ENCODE measurements at regions not wholly inside any gene's neighbourhood (a gene's known extent, or its start where the extent isn't known, plus 50 kb on each side); places are given as distances from the start of the nearest gene placed in this dataset.

GRCh38 chr11:35888961-35889360, 54.9 kb upstream of the LDLRAD3 start:
- Histone ChIP-seq H3K4me2 (no peak overlapping the region), H3F3A (replicated peaks; ENCODE audit: insufficient read depth) (no peaks in the 10 kb centered on the region), H3K36me3 (replicated peaks in 1 of 2; ENCODE audit: control insufficient read depth in 1 of 2, insufficient read depth in 2 of 2, low read length in 1 of 2) (no peaks in the 10 kb centered on the region), H3K27ac (ENCODE audit: low read depth in 2 of 2, low read length in 1 of 2) (no peak overlapping the region), H3K4me3 (ENCODE audit: low read depth in 2 of 2, low read length in 1 of 2) (no peak overlapping the region), H3K9me3 (no peaks in the 10 kb centered on the region), H3K79me2 (ENCODE audit: insufficient read depth) (no peaks in the 10 kb centered on the region), H3K27me3 (ENCODE audit: insufficient read depth) (no peaks in the 10 kb centered on the region; the same call in 1 of the 2 replicates), H4K20me1 (ENCODE audit: insufficient read depth) (no peaks in the 10 kb centered on the region), H2AFZ (ENCODE audit: low read depth) (no peak overlapping the region), H3K9me2 (no peaks in the 10 kb centered on the region), H3K9ac (no peak overlapping the region), H3K4me1 (ENCODE audit: control insufficient read depth in 1 of 2, insufficient read depth in 2 of 2, low read depth in 1 of 2, low read length in 1 of 2) (peaks cover 0 to 2% of the 10 kb centered on the region in 2 experiments; a peak in 1 of 4 replicates)
- POLR2A ChIA-PET, result interaction anchor here (0.6 kb wide), 1 partner anchor 16 kb away, joined by 3 read pairs; no protein-coding TSS in a partner anchor
- TF ChIP-seq SIN3A (IDR thresholded peaks at IDR 0.05; ENCODE audit: borderline replicate concordance, low read depth, low read length), result no peak
- no peak for TF ChIP-seq RCOR1 (IDR thresholded peaks at IDR 0.05; ENCODE audit: low read length)
- TF ChIP-seq RFX5 (IDR thresholded peaks at IDR 0.05; ENCODE audit: low read length), result no peak
- no peak for TF ChIP-seq EZH2phosphoT487 (IDR thresholded peaks at IDR 0.05; ENCODE audit: borderline replicate concordance, low read depth)
- TF ChIP-seq NRF1 (IDR thresholded peaks at IDR 0.05; ENCODE audit: low read depth, low read length), result no peak
- no peak for TF ChIP-seq POLR2AphosphoS5 (IDR thresholded peaks at IDR 0.05; ENCODE audit: low read depth, low read length)
- DNase-seq, result no peak
- CTCF ChIA-PET, result interaction anchor here (1.0 to 1.6 kb wide), 3 partner anchors 12 to 272 kb away, joined by 3 to 5 read pairs (median 3); no protein-coding TSS in a partner anchor
- 31% methylated on average over 2 of the region's 3 CpGs for WGBS (ENCODE audit: low lambda C conversion rate)

- no peaks in the 10 kb centered on the region for H3K36me3 ChIP-seq (replicated peaks in 1 of 2; ENCODE audit: control insufficient read depth in 1 of 2, insufficient read depth in 2 of 2, low read length in 1 of 2)
- H2AFZ ChIP-seq (ENCODE audit: low read depth), result no peak overlapping the region
- no peak overlapping the region for H3K9ac ChIP-seq
- peaks cover 0 to 4% of the 10 kb centered on the region in 2 experiments; a peak in 1 of 4 replicates for H3K4me1 ChIP-seq (ENCODE audit: control insufficient read depth in 1 of 2, insufficient read depth in 2 of 2, low read depth in 1 of 2, low read length in 1 of 2)
- peaks cover 7% of the 10 kb centered on the region; the same call in 1 of the 2 replicates for H3K27me3 ChIP-seq (ENCODE audit: insufficient read depth)
- CTCF ChIA-PET, result no interaction called here
- 5% methylated on average over 1 of the region's 1 CpG for WGBS (ENCODE audit: low lambda C conversion rate)
- no peaks in the 10 kb centered on the region for H3F3A ChIP-seq (replicated peaks; ENCODE audit: insufficient read depth)
- no peak overlapping the region for H3K4me3 ChIP-seq (ENCODE audit: low read depth in 2 of 2, low read length in 1 of 2)
- DNase-seq, result no peak
- no peaks in the 10 kb centered on the region for H3K9me2 ChIP-seq
- no peaks in the 10 kb centered on the region for H3K9me3 ChIP-seq
- H3K27ac ChIP-seq (ENCODE audit: low read depth in 2 of 2, low read length in 1 of 2), result no peak overlapping the region
- H4K20me1 ChIP-seq (ENCODE audit: insufficient read depth), result no peaks in the 10 kb centered on the region
- H3K4me2 ChIP-seq, result no peak overlapping the region
- POLR2A ChIA-PET, result no interaction called here
- no peak for TF ChIP-seq SIN3A (IDR thresholded peaks at IDR 0.05; ENCODE audit: borderline replicate concordance, low read depth, low read length)
- TF ChIP-seq MEF2A (IDR thresholded peaks at IDR 0.05; ENCODE audit: borderline replicate concordance, low read depth), result no peak
- TF ChIP-seq JUND (IDR thresholded peaks at IDR 0.05), result no peak
- no peak for TF ChIP-seq NRF1 (IDR thresholded peaks at IDR 0.05; ENCODE audit: low read depth, low read length)
- TF ChIP-seq RXRA (IDR thresholded peaks at IDR 0.05; ENCODE audit: borderline replicate concordance, low read depth), result no peak
- no peak for TF ChIP-seq FOXM1 (IDR thresholded peaks at IDR 0.05; ENCODE audit: low read depth)
- TF ChIP-seq NFIC (IDR thresholded peaks at IDR 0.05; ENCODE audit: borderline replicate concordance), result no peak
- TF ChIP-seq IRF3 (IDR thresholded peaks at IDR 0.05; ENCODE audit: low read depth, low read length), result no peak
- no peaks in the 10 kb centered on the region for H3K79me2 ChIP-seq (ENCODE audit: insufficient read depth)
Observed at GRCh38 chr11:35891096-35891495, 52.8 kb upstream of the LDLRAD3 start.
